ENCODE measurements at regions not wholly inside any gene's neighbourhood (a gene's known extent, or its start where the extent isn't known, plus 50 kb on each side); places are given as distances from the start of the nearest gene placed in this dataset.

GRCh38 chr10:76631036-76631670 is 1006.5 kb downstream of the KCNMA1 start:
- H2AFZ ChIP-seq (ENCODE audit: low read length): no peak overlapping the region
- H3K9ac ChIP-seq (ENCODE audit: insufficient read depth, low read length): no peak overlapping the region
- no peaks in the 10 kb centered on the region for H3K9me3 ChIP-seq (ENCODE audit: control insufficient read depth, insufficient read depth, low read depth, low read length)
- H3K4me3 ChIP-seq (replicated peaks in 1 of 4; ENCODE audit: control extremely low read depth in 1 of 4, insufficient read depth in 1 of 4, low read depth in 3 of 4, low read length in 4 of 4): no peak overlapping the region
- H4K20me1 ChIP-seq (ENCODE audit: control insufficient read depth, extremely low read depth, insufficient read depth, low read length): no peaks in the 10 kb centered on the region
- no peaks in the 10 kb centered on the region for H3K36me3 ChIP-seq (ENCODE audit: control insufficient read depth, insufficient read depth, low read length)
- no peak overlapping the region for H3K4me2 ChIP-seq (ENCODE audit: extremely low read depth, insufficient read depth, low read length)
- DNase-seq (ENCODE audit: low read depth in 2 of 2): no peak
- no peak overlapping the region for H3K27ac ChIP-seq (ENCODE audit: insufficient read depth, low read length)
- no peaks in the 10 kb centered on the region for H3K4me1 ChIP-seq (ENCODE audit: control insufficient read depth, extremely low read depth, insufficient read depth, low read length)
- no peaks in the 10 kb centered on the region for H3K79me2 ChIP-seq (ENCODE audit: control insufficient read depth, insufficient read depth, low read length)
- H3K27me3 ChIP-seq (ENCODE audit: control insufficient read depth, insufficient read depth, low read length): peaks cover 3% of the 10 kb centered on the region
- no peak for TF ChIP-seq CTCF (conservative IDR thresholded peaks at IDR 0.05 in 1 of 2, IDR thresholded peaks at IDR 0.05 in 1 of 2; ENCODE audit: low read depth in 1 of 2, low read length in 2 of 2)

GRCh38 chr10:76628801-76629200 is 1008.8 kb downstream of the KCNMA1 start:
- Histone ChIP-seq H3K27me3 (ENCODE audit: control insufficient read depth, insufficient read depth, low read length) (peaks cover 3% of the 10 kb centered on the region), H3K9ac (ENCODE audit: insufficient read depth, low read length) (no peak overlapping the region), H3K4me2 (ENCODE audit: extremely low read depth, insufficient read depth, low read length) (no peak overlapping the region), H3K4me1 (ENCODE audit: control insufficient read depth, extremely low read depth, insufficient read depth, low read length) (no peaks in the 10 kb centered on the region), H3K27ac (ENCODE audit: insufficient read depth, low read length) (no peak overlapping the region), H3K36me3 (ENCODE audit: control insufficient read depth, insufficient read depth, low read length) (no peaks in the 10 kb centered on the region), H2AFZ (ENCODE audit: low read length) (no peak overlapping the region), H3K9me3 (ENCODE audit: control insufficient read depth, insufficient read depth, low read depth, low read length) (no peaks in the 10 kb centered on the region), H3K4me3 (replicated peaks in 1 of 4; ENCODE audit: control extremely low read depth in 1 of 4, insufficient read depth in 1 of 4, low read depth in 3 of 4, low read length in 4 of 4) (no peak overlapping the region), H4K20me1 (ENCODE audit: control insufficient read depth, extremely low read depth, insufficient read depth, low read length) (no peaks in the 10 kb centered on the region), H3K79me2 (ENCODE audit: control insufficient read depth, insufficient read depth, low read length) (no peaks in the 10 kb centered on the region)
- no peak for DNase-seq (ENCODE audit: low read depth in 2 of 2)
- no peak for TF ChIP-seq CTCF (conservative IDR thresholded peaks at IDR 0.05 in 1 of 2, IDR thresholded peaks at IDR 0.05 in 1 of 2; ENCODE audit: low read depth in 1 of 2, low read length in 2 of 2)
- TF ChIP-seq EZH2 (IDR thresholded peaks at IDR 0.05; ENCODE audit: low read length, missing control alignments): no peak

GRCh38 chr10:76626386-76626785 is 1011.2 kb downstream of the KCNMA1 start:
- no peak overlapping the region for H3K4me2 ChIP-seq (ENCODE audit: extremely low read depth, insufficient read depth, low read length)
- no peaks in the 10 kb centered on the region for H3K36me3 ChIP-seq (ENCODE audit: control insufficient read depth, insufficient read depth, low read length)
- H3K27ac ChIP-seq (ENCODE audit: insufficient read depth, low read length): no peak overlapping the region
- H3K9ac ChIP-seq (ENCODE audit: insufficient read depth, low read length): no peak overlapping the region
- no peaks in the 10 kb centered on the region for H3K4me1 ChIP-seq (ENCODE audit: control insufficient read depth, extremely low read depth, insufficient read depth, low read length)
- H3K27me3 ChIP-seq (ENCODE audit: control insufficient read depth, insufficient read depth, low read length): no peaks in the 10 kb centered on the region
- TF ChIP-seq EZH2 (IDR thresholded peaks at IDR 0.05; ENCODE audit: low read length, missing control alignments): no peak
- no peak for TF ChIP-seq CTCF (conservative IDR thresholded peaks at IDR 0.05 in 1 of 2, IDR thresholded peaks at IDR 0.05 in 1 of 2; ENCODE audit: low read depth in 1 of 2, low read length in 2 of 2)
- H2AFZ ChIP-seq (ENCODE audit: low read length): no peak overlapping the region
- no peaks in the 10 kb centered on the region for H3K79me2 ChIP-seq (ENCODE audit: control insufficient read depth, insufficient read depth, low read length)
- no peak for DNase-seq (ENCODE audit: low read depth in 2 of 2)
- H3K4me3 ChIP-seq (replicated peaks in 1 of 4; ENCODE audit: control extremely low read depth in 1 of 4, insufficient read depth in 1 of 4, low read depth in 3 of 4, low read length in 4 of 4): no peak overlapping the region
- no peaks in the 10 kb centered on the region for H3K9me3 ChIP-seq (ENCODE audit: control insufficient read depth, insufficient read depth, low read depth, low read length)
- no peaks in the 10 kb centered on the region for H4K20me1 ChIP-seq (ENCODE audit: control insufficient read depth, extremely low read depth, insufficient read depth, low read length)
